Fibroblast of villous mesenchyme (primary cell): ENCODE measurements at regions not wholly inside any gene's neighbourhood (a gene's known extent, or its start where the extent isn't known, plus 50 kb on each side); places are given as distances from the start of the nearest gene placed in this dataset.

Source experiments
- DNase-seq: peaks from one replicate; pipeline ENCODE4 v3.0.0-alpha.2; 2010; ENCODE audit warnings: low read depth
- H3K4me3 ChIP-seq: 2 replicates; pipeline ENCODE4 v1.5.1; 2011; ENCODE audit warnings: low read depth, mild to moderate bottlenecking, low read length
- TF ChIP-seq, protein P1 (sequence below): IDR thresholded peaks from 2 replicates; pipeline ENCODE4 v1.5.1; 2012; ENCODE audit warnings: low read depth, mild to moderate bottlenecking, low read length; ENCODE audit not compliant: insufficient read depth

DNA sequence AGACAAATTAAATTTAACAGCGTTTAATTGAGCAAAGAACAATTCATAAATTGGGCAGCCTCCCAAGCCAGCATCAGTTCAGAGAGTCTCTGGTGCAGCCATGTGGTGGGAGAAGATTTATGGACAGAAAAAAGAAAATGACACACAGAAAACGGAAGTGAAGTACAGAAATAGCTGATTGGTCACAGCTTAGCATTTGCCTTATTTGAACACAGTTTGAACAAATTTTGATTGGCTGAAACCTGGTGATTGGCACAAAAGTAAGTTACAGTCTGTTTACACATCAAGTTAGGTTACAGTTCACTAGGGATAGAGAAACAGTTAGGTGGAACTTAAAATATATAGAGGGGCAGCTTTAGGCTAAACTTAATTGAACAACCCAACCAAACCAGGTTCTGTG lies 720.1 kb downstream of the TYW1 start:
- TF ChIP-seq, protein P1, sequence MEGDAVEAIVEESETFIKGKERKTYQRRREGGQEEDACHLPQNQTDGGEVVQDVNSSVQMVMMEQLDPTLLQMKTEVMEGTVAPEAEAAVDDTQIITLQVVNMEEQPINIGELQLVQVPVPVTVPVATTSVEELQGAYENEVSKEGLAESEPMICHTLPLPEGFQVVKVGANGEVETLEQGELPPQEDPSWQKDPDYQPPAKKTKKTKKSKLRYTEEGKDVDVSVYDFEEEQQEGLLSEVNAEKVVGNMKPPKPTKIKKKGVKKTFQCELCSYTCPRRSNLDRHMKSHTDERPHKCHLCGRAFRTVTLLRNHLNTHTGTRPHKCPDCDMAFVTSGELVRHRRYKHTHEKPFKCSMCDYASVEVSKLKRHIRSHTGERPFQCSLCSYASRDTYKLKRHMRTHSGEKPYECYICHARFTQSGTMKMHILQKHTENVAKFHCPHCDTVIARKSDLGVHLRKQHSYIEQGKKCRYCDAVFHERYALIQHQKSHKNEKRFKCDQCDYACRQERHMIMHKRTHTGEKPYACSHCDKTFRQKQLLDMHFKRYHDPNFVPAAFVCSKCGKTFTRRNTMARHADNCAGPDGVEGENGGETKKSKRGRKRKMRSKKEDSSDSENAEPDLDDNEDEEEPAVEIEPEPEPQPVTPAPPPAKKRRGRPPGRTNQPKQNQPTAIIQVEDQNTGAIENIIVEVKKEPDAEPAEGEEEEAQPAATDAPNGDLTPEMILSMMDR, result no peak
- DNase-seq, result no peak
- no peak overlapping the region for H3K4me3 ChIP-seq

DNA sequence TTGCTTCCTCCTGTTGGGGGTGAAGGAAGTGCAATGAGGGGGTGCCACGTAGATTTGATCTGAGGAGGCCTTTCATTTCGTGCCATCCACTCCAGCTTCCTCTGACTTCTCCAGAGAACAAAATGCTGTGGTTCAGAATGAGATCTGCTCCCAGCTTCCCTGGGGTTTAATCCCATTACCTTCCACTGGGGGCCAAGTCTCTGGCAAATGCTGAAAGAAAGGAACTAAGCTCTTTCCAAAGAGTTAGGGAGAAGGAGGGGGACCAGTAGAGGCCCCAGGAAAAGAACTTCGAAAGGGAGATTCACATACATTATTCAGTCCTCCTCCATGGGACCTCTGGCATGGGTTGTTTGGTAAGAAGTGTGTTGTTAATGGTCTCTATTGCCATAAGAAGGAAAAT lies 727.0 kb downstream of the TYW1 start:
- H3K4me3 ChIP-seq, result no peak overlapping the region
- no peak for DNase-seq
- TF ChIP-seq, protein P1, result no peak

DNA sequence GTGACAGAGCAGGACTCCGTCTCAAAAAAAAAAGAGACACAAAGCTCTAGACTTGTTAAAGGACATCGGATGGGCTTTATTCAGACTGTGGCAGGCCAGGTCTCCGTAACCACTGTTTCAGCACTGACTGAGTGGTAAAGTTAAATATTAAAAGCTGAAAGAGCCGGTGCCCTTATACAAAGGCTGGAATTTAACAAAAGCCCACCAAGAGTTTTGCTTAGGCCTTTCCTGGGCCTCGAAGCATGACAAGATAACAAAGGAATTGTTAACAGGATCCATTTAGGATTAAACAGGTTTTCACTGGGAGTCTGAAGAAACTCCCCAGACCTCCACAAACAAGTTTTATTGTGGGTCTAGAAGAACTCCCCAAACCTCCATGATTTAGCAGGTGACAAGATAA lies 727.8 kb downstream of the TYW1 start:
- TF ChIP-seq, protein P1, result no peak
- DNase-seq, result no peak
- H3K4me3 ChIP-seq, result no peak overlapping the region

DNA sequence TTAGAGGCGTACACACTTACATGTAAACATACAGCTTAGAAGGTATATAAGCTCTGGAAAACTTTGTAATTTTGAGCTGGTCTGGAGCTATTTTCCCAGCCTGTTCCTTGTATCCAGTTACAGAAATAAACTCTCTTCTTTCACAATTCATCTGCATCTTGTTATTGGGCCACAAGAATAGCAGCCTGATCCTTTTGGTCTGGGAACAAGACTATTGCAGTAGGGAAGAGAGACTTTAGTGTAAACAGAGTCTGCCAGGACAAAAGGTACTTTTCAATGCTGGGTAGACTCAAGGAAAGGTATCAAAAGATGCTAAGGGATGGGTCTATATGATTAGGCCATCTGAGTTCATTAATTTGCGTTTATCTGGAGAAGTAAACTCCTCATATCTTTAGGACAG lies 728.3 kb downstream of the TYW1 start:
- no peak overlapping the region for H3K4me3 ChIP-seq
- peak; percentile 3 for DNase-seq
- TF ChIP-seq, protein P1, result no peak

DNA sequence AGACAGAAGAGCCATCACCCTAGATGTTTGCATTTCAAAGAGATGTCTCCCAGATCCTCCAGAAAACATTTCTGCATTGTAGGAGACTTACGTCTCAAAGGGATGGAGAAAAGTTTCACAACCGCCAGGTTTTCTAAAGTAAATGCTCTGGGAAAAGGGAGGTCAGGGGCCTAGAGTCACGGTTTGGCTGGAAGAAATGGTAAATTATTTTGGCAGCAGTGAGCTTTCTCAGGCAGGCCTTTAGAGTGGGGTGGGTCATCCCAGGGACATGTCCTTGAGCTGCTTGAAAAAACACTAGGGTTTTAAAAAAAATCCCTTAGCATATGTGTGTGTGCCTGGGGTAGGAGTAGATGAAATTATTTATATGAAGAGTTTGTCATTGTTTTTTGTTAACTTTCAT lies 728.8 kb downstream of the TYW1 start:
- DNase-seq, result peak; percentile 1
- no peak overlapping the region for H3K4me3 ChIP-seq
- TF ChIP-seq, protein P1, result no peak

DNA sequence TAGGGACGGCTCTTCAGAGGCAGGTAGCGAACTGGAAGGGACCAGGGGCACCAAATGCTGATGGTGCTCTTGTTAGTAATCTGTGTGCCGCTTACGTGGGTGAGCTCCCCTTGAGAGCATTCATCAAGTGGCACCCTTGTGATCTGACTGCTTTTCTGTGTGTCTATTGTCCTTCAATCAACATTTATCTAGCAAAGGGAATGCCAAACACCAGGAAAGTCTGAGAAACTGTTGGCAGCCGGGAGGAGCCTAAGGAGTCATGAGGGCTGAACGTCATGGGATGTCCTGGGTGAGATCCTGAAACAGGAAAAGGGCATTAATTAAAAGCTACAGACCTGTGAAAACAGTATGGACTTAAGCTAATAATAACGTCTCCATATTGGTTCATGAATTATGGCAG lies 733.1 kb downstream of the TYW1 start:
- DNase-seq, result no peak
- TF ChIP-seq, protein P1, result no peak
- no peak overlapping the region for H3K4me3 ChIP-seq

DNA sequence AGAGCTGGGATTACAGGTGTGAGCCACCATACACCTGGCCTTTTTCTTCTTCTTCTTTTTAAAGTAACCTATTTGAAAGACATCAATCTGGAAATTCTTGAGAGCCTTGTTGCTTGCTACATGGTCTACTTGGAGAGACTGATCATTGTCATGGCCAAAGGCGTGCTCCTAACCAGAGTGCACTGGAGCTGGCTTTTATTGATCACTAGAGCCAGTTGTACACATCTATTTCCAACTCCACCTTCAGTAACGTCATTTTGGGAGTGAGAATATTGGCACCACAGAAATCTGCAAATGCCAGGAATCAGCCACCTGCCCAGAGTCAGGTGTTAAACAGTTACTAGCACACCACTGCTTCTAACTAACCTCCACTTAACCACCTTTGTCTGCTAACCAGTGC lies 735.1 kb downstream of the TYW1 start:
- H3K4me3 ChIP-seq, result no peak overlapping the region
- TF ChIP-seq, protein P1, result no peak
- no peak for DNase-seq
